ENCODE measurements at regions not wholly inside any gene's neighbourhood (a gene's known extent, or its start where the extent isn't known, plus 50 kb on each side); places are given as distances from the start of the nearest gene placed in this dataset.

- Mint-ChIP-seq H3K4me3 (no peak overlapping the region), H3K9me3 (no peaks in the 10 kb centered on the region), H3K27me3 (peaks cover 4 to 5% of the 10 kb centered on the region in 2 donors), H3K4me1 (no peaks in the 10 kb centered on the region), H3K27ac (no peak overlapping the region), H3K36me3 (no peaks in the 10 kb centered on the region)
- Histone ChIP-seq H3K27ac (ENCODE audit: low read depth, low read length) (no peak overlapping the region), H3K36me3 (ENCODE audit: insufficient read depth, low read length) (no peaks in the 10 kb centered on the region), H3K4me1 (ENCODE audit: insufficient read depth, low read length) (no peaks in the 10 kb centered on the region), H3K27me3 (ENCODE audit: insufficient read depth, low read length, poor library complexity, severe bottlenecking) (no peaks in the 10 kb centered on the region), H3K4me3 (ENCODE audit: low read length) (no peak overlapping the region), H3K9me3 (ENCODE audit: low read length) (no peaks in the 10 kb centered on the region)
- ChIA-PET POLR2A (no interaction called here), CTCF (no interaction called here)
- no peak for DNase-seq
Measured at GRCh38 chr16:86775511-86775921, 197.2 kb downstream of the FOXL1 start.

DNA sequence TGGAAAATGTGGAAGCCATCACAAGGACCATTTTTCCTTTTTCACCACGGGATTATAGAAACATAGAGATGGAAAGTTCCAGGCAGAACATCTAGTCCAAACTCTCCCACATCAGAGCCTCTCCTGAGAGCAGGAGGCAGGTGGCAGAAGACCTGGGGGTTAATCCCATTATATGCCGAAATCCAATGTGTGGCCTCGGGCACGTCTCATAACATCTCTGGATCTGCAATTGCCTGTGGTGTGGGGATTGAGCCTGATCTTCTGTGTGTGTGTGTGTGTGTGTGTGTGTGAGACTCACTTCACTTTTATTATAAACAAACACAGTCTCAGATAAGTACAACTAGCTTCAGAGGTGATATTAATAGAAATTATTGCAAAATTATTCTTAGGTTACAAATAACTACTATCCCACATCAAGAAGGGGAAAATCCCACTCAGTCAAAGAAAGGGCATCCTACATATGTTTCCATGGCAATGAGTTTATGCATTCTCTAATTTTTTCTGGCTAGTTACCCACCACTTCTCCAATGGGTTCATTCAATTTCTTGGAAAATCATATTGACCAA, 199.1 kb downstream of the FOXL1 start:
- ChIA-PET POLR2A (no interaction called here), CTCF (no interaction called here)
- DNase-seq: no peak
- H3K36me3 Mint-ChIP-seq: no peaks in the 10 kb centered on the region
- H3K27ac ChIP-seq (ENCODE audit: low read depth, low read length): no peak overlapping the region
- no peaks in the 10 kb centered on the region for H3K36me3 ChIP-seq (ENCODE audit: insufficient read depth, low read length)
- no peaks in the 10 kb centered on the region for H3K27me3 ChIP-seq (ENCODE audit: insufficient read depth, low read length, poor library complexity, severe bottlenecking)
- no peak overlapping the region for H3K4me3 ChIP-seq (ENCODE audit: low read length)
- H3K4me1 ChIP-seq (ENCODE audit: insufficient read depth, low read length): no peaks in the 10 kb centered on the region
- H3K9me3 ChIP-seq (ENCODE audit: low read length): no peaks in the 10 kb centered on the region
- H3K4me3 Mint-ChIP-seq: no peak overlapping the region
- no peaks in the 10 kb centered on the region for H3K9me3 Mint-ChIP-seq
- no peak overlapping the region for H3K27ac Mint-ChIP-seq
- H3K27me3 Mint-ChIP-seq: peaks cover 0 to 7% of the 10 kb centered on the region in 2 donors
- no peaks in the 10 kb centered on the region for H3K4me1 Mint-ChIP-seq

- Mint-ChIP-seq H3K27me3 (peaks cover 0 to 7% of the 10 kb centered on the region in 2 donors), H3K4me3 (no peak overlapping the region), H3K4me1 (no peaks in the 10 kb centered on the region), H3K36me3 (no peaks in the 10 kb centered on the region), H3K9me3 (no peaks in the 10 kb centered on the region), H3K27ac (no peak overlapping the region)
- H3K36me3 ChIP-seq (ENCODE audit: insufficient read depth, low read length): no peaks in the 10 kb centered on the region
- no peak overlapping the region for H3K4me3 ChIP-seq (ENCODE audit: low read length)
- no peaks in the 10 kb centered on the region for H3K9me3 ChIP-seq (ENCODE audit: low read length)
- H3K4me1 ChIP-seq (ENCODE audit: insufficient read depth, low read length): no peaks in the 10 kb centered on the region
- H3K27ac ChIP-seq (ENCODE audit: low read depth, low read length): no peak overlapping the region
- CTCF ChIA-PET: no interaction called here
- POLR2A ChIA-PET: no interaction called here
- DNase-seq: no peak
- no peaks in the 10 kb centered on the region for H3K27me3 ChIP-seq (ENCODE audit: insufficient read depth, low read length, poor library complexity, severe bottlenecking)
Measured at GRCh38 chr16:86778108-86778745, 199.9 kb downstream of the FOXL1 start.

DNA sequence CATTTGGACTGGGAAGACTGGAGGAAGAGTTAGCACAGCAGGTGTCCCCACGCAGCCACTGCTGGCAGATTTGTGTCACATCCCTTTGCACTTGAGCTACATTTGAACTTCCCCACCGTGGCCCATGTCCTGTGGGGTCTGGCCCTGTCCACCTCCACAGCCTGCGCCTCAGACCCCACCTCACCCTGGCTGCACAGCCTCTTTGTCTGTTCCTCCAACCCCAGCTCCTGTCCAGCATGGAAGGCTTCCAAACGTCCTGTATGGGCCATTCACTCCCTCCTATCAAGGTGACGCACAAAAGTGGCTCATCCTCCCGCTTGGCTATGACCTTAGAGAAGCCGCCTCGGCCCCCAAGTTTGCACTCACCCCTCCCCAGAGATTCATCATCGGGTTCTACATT, 200.6 kb downstream of the FOXL1 start:
- H3K27me3 ChIP-seq (ENCODE audit: insufficient read depth, low read length, poor library complexity, severe bottlenecking): no peaks in the 10 kb centered on the region
- H3K9me3 ChIP-seq (ENCODE audit: low read length): no peaks in the 10 kb centered on the region
- no peak overlapping the region for H3K27ac ChIP-seq (ENCODE audit: low read depth, low read length)
- Mint-ChIP-seq H3K9me3 (no peaks in the 10 kb centered on the region), H3K4me1 (no peaks in the 10 kb centered on the region), H3K4me3 (no peak overlapping the region), H3K36me3 (no peaks in the 10 kb centered on the region), H3K27ac (no peak overlapping the region), H3K27me3 (peaks cover 0 to 8% of the 10 kb centered on the region in 2 donors)
- no peaks in the 10 kb centered on the region for H3K36me3 ChIP-seq (ENCODE audit: insufficient read depth, low read length)
- H3K4me1 ChIP-seq (ENCODE audit: insufficient read depth, low read length): no peaks in the 10 kb centered on the region
- CTCF ChIA-PET: no interaction called here
- POLR2A ChIA-PET: no interaction called here
- DNase-seq: no peak
- H3K4me3 ChIP-seq (ENCODE audit: low read length): no peak overlapping the region

DNA sequence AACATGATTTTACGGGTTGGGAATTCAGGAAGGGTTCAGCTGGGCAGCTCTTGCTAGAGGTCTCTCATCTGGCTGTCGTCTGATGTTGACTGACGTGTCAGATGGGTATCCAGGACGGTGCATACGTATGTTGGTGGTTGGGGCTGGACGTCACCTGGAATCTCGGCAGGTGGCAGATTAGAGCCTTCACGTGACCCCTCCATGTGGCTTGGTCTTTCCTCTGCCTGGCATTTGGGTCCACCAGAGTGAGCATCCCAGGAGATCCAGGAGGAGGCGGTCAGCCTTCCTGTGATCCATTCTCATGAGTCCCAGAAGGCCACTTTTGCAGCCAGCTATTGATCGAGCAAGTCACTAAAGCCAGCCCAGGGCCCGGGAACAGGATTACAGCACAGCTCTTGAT, 202.7 kb downstream of the FOXL1 start:
- DNase-seq: no peak
- H3K4me3 ChIP-seq (ENCODE audit: low read length): no peak overlapping the region
- CTCF ChIA-PET: no interaction called here
- H3K4me1 ChIP-seq (ENCODE audit: insufficient read depth, low read length): no peaks in the 10 kb centered on the region
- no peak overlapping the region for H3K27ac ChIP-seq (ENCODE audit: low read depth, low read length)
- POLR2A ChIA-PET: no interaction called here
- no peaks in the 10 kb centered on the region for H3K9me3 ChIP-seq (ENCODE audit: low read length)
- H3K36me3 ChIP-seq (ENCODE audit: insufficient read depth, low read length): no peaks in the 10 kb centered on the region
- peaks cover 0 to 10% of the 10 kb centered on the region in 2 donors for H3K27me3 Mint-ChIP-seq
- no peaks in the 10 kb centered on the region for H3K27me3 ChIP-seq (ENCODE audit: insufficient read depth, low read length, poor library complexity, severe bottlenecking)
- H3K4me3 Mint-ChIP-seq: no peak overlapping the region
- no peaks in the 10 kb centered on the region for H3K4me1 Mint-ChIP-seq
- no peaks in the 10 kb centered on the region for H3K36me3 Mint-ChIP-seq
- H3K9me3 Mint-ChIP-seq: no peaks in the 10 kb centered on the region
- H3K27ac Mint-ChIP-seq: no peak overlapping the region

GRCh38 chr16:86783636-86784626, 205.6 kb downstream of the FOXL1 start:
- H3K36me3 ChIP-seq (ENCODE audit: insufficient read depth, low read length): no peaks in the 10 kb centered on the region
- Mint-ChIP-seq H3K27ac (peak overlapping the region in 1 of 8 donors; percentile 21), H3K36me3 (no peaks in the 10 kb centered on the region), H3K4me3 (no peak overlapping the region), H3K27me3 (peaks cover 6 to 7% of the 10 kb centered on the region in 2 donors), H3K9me3 (no peaks in the 10 kb centered on the region), H3K4me1 (no peaks in the 10 kb centered on the region)
- POLR2A ChIA-PET: no interaction called here
- no peaks in the 10 kb centered on the region for H3K27me3 ChIP-seq (ENCODE audit: insufficient read depth, low read length, poor library complexity, severe bottlenecking)
- H3K4me3 ChIP-seq (ENCODE audit: low read length): no peak overlapping the region
- no peak for DNase-seq
- H3K9me3 ChIP-seq (ENCODE audit: low read length): no peaks in the 10 kb centered on the region
- no peaks in the 10 kb centered on the region for H3K4me1 ChIP-seq (ENCODE audit: insufficient read depth, low read length)
- no peak overlapping the region for H3K27ac ChIP-seq (ENCODE audit: low read depth, low read length)
- CTCF ChIA-PET: no interaction called here

DNA sequence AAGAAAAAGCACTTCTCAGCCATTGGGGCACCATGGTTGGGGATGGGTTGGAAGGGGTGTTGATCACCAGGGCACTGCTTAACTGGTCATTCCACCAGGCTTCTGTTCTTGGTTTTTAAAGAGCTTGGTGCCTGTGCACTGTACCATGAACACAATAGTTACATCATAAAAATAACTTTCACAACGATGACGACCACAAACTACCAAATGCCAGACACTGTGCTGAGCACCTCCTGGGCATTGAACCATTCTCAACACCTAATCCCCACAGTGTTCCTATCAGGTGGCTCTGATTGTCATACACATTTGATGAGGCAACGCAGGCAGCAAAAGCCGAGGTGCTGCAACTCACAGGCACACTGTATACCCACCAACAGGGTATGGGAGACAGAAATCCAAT, 208.0 kb downstream of the FOXL1 start:
- POLR2A ChIA-PET: no interaction called here
- Mint-ChIP-seq H3K36me3 (no peaks in the 10 kb centered on the region), H3K27ac (no peak overlapping the region), H3K4me3 (no peak overlapping the region), H3K4me1 (no peaks in the 10 kb centered on the region), H3K27me3 (peaks cover 4 to 7% of the 10 kb centered on the region in 2 donors), H3K9me3 (no peaks in the 10 kb centered on the region)
- no peak overlapping the region for H3K4me3 ChIP-seq (ENCODE audit: low read length)
- no peak for DNase-seq
- H3K27ac ChIP-seq (ENCODE audit: low read depth, low read length): no peak overlapping the region
- H3K4me1 ChIP-seq (ENCODE audit: insufficient read depth, low read length): no peaks in the 10 kb centered on the region
- CTCF ChIA-PET: no interaction called here
- no peaks in the 10 kb centered on the region for H3K27me3 ChIP-seq (ENCODE audit: insufficient read depth, low read length, poor library complexity, severe bottlenecking)
- H3K9me3 ChIP-seq (ENCODE audit: low read length): no peaks in the 10 kb centered on the region
- no peaks in the 10 kb centered on the region for H3K36me3 ChIP-seq (ENCODE audit: insufficient read depth, low read length)

DNA sequence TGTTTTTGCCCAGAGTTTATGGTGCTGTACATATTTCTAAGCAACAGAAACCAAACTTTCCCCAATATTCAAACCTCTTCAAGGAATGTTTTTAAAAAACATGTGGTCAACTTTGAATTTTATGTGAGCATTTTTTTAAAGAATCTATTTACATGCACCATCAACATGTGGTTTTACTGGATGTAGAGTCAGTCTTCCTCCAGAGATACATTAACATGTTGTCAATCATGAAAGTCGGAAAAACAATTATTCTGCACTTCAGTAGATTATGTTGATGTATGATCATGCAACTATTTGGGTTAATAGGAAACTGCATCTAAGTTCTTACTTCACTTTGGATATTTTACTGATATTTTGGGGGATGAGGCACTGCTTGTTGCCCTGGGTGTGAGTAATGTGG, 208.6 kb downstream of the FOXL1 start:
- H3K27me3 Mint-ChIP-seq: peaks cover 4 to 7% of the 10 kb centered on the region in 2 donors
- POLR2A ChIA-PET: no interaction called here
- CTCF ChIA-PET: no interaction called here

More for the DNA sequence above, 208.6 kb downstream of the FOXL1 start:
- H3K4me3 ChIP-seq (ENCODE audit: low read length): no peak overlapping the region
- Mint-ChIP-seq H3K4me3 (no peak overlapping the region), H3K27ac (no peak overlapping the region), H3K36me3 (no peaks in the 10 kb centered on the region), H3K9me3 (no peaks in the 10 kb centered on the region), H3K4me1 (no peaks in the 10 kb centered on the region)
- H3K9me3 ChIP-seq (ENCODE audit: low read length): no peaks in the 10 kb centered on the region
- no peak for DNase-seq
- H3K27me3 ChIP-seq (ENCODE audit: insufficient read depth, low read length, poor library complexity, severe bottlenecking): no peaks in the 10 kb centered on the region
- H3K36me3 ChIP-seq (ENCODE audit: insufficient read depth, low read length): no peaks in the 10 kb centered on the region
- H3K4me1 ChIP-seq (ENCODE audit: insufficient read depth, low read length): no peaks in the 10 kb centered on the region
- no peak overlapping the region for H3K27ac ChIP-seq (ENCODE audit: low read depth, low read length)
